Naive B cell (primary cell): ENCODE measurements at regions not wholly inside any gene's neighbourhood (a gene's known extent, or its start where the extent isn't known, plus 50 kb on each side); places are given as distances from the start of the nearest gene placed in this dataset.

Experiments
- ATAC-seq, 2 donors: fragments of 150-1000 bp; cut with Tn5 transposase; 2 replicates each; pipeline ENCODE4 v1.10.0; 2021; ENCODE audit warnings: low read depth in 2 of 2, mild to moderate bottlenecking in 2 of 2, moderate library complexity in 2 of 2
- DNase-seq: peaks from one replicate; pipeline ENCODE4 v3.0.0; 2022
- H3K27ac Mint-ChIP-seq, 6 donors: one replicate each; pipeline ENCODE4 v1.8.0; 2020 to 2022; ENCODE audit warnings: mild to moderate bottlenecking in 6 of 6, mixed read lengths in 6 of 6, moderate library complexity in 5 of 6, inconsistent platforms in 2 of 6
- H3K27me3 Mint-ChIP-seq, 3 donors: one replicate each; pipeline ENCODE4 v1.8.0; 2021 to 2022; ENCODE audit warnings: mixed read lengths in 3 of 3, mild to moderate bottlenecking in 1 of 3
- H3K36me3 Mint-ChIP-seq, 2 donors: one replicate each; pipeline ENCODE4 v1.8.0; 2020 to 2022; ENCODE audit warnings: mixed read lengths in 2 of 2, inconsistent platforms in 1 of 2, mild to moderate bottlenecking in 1 of 2
- H3K4me1 Mint-ChIP-seq, 3 donors: one replicate each; pipeline ENCODE4 v1.8.0; 2020 to 2022; ENCODE audit warnings: mixed read lengths in 3 of 3, inconsistent platforms in 1 of 3, mild to moderate bottlenecking in 1 of 3, moderate library complexity in 1 of 3
- H3K4me3 Mint-ChIP-seq, 8 donors: one replicate each; pipeline ENCODE4 v1.8.0; 2020 to 2022; ENCODE audit warnings: mild to moderate bottlenecking in 8 of 8, mixed read lengths in 8 of 8, moderate library complexity in 8 of 8, inconsistent platforms in 2 of 8
- H3K9me3 Mint-ChIP-seq, 7 donors: one replicate each; pipeline ENCODE4 v1.8.0; 2020 to 2022; ENCODE audit warnings: mixed read lengths in 7 of 7, mild to moderate bottlenecking in 5 of 7, inconsistent platforms in 2 of 7, moderate library complexity in 1 of 7

- DNase-seq (no peak), ATAC-seq (no peak)
- Mint-ChIP-seq H3K9me3 (peaks cover 0 to 11% (median 4%) of the 10 kb centered on the region in 7 donors), H3K4me1 (no peaks in the 10 kb centered on the region), H3K36me3 (no peaks in the 10 kb centered on the region), H3K4me3 (no peak overlapping the region), H3K27ac (no peak overlapping the region), H3K27me3 (no peaks in the 10 kb centered on the region)
Measured at GRCh38 chr16:64641343-64641742, 480.5 kb downstream of the CDH11 start.

- Mint-ChIP-seq H3K4me3 (no peak overlapping the region), H3K36me3 (no peaks in the 10 kb centered on the region), H3K4me1 (no peaks in the 10 kb centered on the region), H3K27ac (no peak overlapping the region), H3K27me3 (no peaks in the 10 kb centered on the region), H3K9me3 (peaks cover 0 to 8% (median 2%) of the 10 kb centered on the region in 7 donors)
- DNase-seq, result no peak
- ATAC-seq, result no peak
Measured at GRCh38 chr16:64638766-64639165, 483.1 kb downstream of the CDH11 start.

DNA sequence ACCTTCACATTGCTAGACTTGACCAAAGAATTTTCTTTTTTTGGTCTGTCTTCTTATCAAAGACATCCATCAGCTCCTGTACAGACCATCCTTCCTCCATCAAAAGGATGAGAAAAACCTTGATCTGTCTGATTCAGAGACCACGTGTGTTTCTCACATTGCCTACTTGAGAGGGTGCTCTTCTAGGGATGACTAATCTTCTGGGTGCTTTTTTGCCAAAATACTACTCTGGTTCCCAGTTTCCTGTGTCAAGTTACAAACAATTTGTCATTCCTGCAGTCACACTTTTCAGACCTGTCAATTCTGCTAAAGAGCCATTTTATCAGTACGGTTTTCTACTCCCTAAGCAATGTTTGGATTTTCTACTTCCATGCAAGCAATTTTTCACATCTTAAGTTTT lies 492.2 kb downstream of the CDH11 start:
- Mint-ChIP-seq H3K4me1 (no peaks in the 10 kb centered on the region), H3K36me3 (no peaks in the 10 kb centered on the region), H3K27me3 (no peaks in the 10 kb centered on the region), H3K27ac (no peak overlapping the region), H3K9me3 (peaks cover 0 to 9% (median 3%) of the 10 kb centered on the region in 7 donors), H3K4me3 (no peak overlapping the region)
- ATAC-seq (no peak), DNase-seq (no peak)

DNA sequence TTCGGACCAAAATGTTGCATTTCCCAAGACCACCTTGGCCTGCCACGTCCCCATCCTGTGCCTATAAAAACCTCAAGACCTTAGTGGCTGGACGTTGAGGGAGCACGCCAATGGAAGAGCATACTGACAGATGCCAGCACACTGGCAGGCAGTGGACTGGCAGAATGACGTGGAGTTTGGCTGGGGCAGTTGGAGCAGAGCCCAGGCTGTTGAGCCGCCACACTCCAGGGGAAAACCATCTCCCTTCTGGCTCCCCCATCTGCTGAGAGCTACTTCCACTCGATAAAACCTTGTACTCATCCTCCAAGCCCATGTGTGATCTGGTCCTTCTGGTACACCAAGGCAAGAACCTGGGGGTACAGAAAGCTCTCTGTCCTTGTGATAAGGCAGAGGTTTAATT lies 494.1 kb downstream of the CDH11 start:
- Mint-ChIP-seq H3K36me3 (no peaks in the 10 kb centered on the region), H3K27ac (no peak overlapping the region), H3K9me3 (peaks cover 0 to 8% (median 3%) of the 10 kb centered on the region in 7 donors), H3K4me3 (no peak overlapping the region), H3K27me3 (no peaks in the 10 kb centered on the region), H3K4me1 (no peaks in the 10 kb centered on the region)
- no peak for ATAC-seq
- DNase-seq, result no peak

- no peaks in the 10 kb centered on the region for H3K27me3 Mint-ChIP-seq
- no peak overlapping the region for H3K4me3 Mint-ChIP-seq
- peaks cover 0 to 11% (median 3%) of the 10 kb centered on the region in 7 donors for H3K9me3 Mint-ChIP-seq
- H3K4me1 Mint-ChIP-seq, result no peaks in the 10 kb centered on the region
- ATAC-seq (no peak), DNase-seq (no peak)
- no peaks in the 10 kb centered on the region for H3K36me3 Mint-ChIP-seq
- H3K27ac Mint-ChIP-seq, result no peak overlapping the region
Measured at GRCh38 chr16:64627288-64627687, 494.6 kb downstream of the CDH11 start.

DNA sequence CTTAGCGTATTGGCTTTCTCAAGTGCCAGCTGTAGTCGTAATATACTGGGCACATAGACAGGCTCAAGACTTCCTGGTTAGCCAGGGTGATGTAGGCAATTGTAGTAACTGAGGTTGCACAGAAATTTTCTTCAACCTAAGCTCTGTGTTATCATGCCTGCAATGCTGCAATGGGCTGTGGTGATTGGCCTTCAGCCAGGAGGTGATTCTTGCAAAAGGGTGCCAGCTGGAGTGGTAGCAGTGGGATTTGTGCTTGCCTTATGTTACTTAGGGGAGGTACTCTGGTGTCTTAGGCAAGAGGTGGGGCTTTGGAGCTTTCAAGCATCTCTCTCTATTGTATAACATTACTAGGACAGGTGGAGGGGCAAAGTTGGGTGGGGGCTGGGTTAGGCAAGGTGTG lies 495.1 kb downstream of the CDH11 start:
- no peaks in the 10 kb centered on the region for H3K27me3 Mint-ChIP-seq
- H3K4me1 Mint-ChIP-seq, result no peaks in the 10 kb centered on the region
- no peaks in the 10 kb centered on the region for H3K36me3 Mint-ChIP-seq
- DNase-seq, result no peak
- H3K4me3 Mint-ChIP-seq, result no peak overlapping the region
- no peak for ATAC-seq
- no peak overlapping the region for H3K27ac Mint-ChIP-seq
- H3K9me3 Mint-ChIP-seq, result peaks cover 0 to 13% (median 3%) of the 10 kb centered on the region in 7 donors

DNA sequence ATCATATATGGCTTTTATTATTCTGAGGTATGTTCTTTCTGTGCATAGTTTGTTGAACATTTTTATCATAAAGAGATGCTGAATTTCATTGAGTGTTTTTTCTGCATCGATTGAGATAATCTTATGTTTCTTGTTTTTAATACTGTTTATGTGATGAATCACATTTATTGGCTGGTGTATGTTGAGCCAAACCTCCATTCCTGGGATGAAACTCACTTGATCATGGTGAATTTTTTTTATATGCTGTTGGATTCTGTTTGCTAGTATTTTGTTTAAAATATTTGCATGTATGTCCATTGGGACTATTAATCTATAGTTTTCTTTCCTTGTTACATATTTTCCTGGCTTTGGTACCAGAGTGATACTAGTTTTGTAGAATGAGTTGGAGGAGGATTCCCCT lies 500.2 kb downstream of the CDH11 start:
- DNase-seq, result no peak
- H3K4me1 Mint-ChIP-seq, result no peaks in the 10 kb centered on the region
- H3K9me3 Mint-ChIP-seq, result peaks cover 1 to 15% (median 5%) of the 10 kb centered on the region in 7 donors
- no peak overlapping the region for H3K4me3 Mint-ChIP-seq
- no peaks in the 10 kb centered on the region for H3K27me3 Mint-ChIP-seq
- H3K27ac Mint-ChIP-seq, result no peak overlapping the region
- ATAC-seq, result no peak
- H3K36me3 Mint-ChIP-seq, result no peaks in the 10 kb centered on the region

GRCh38 chr16:64617836-64618476 lies 503.9 kb downstream of the CDH11 start:
- no peaks in the 10 kb centered on the region for H3K27me3 Mint-ChIP-seq
- H3K9me3 Mint-ChIP-seq, result peaks cover 3 to 29% (median 16%) of the 10 kb centered on the region in 7 donors
- H3K4me3 Mint-ChIP-seq, result no peak overlapping the region
- no peak for ATAC-seq
- H3K36me3 Mint-ChIP-seq, result no peaks in the 10 kb centered on the region
- H3K4me1 Mint-ChIP-seq, result no peaks in the 10 kb centered on the region
- H3K27ac Mint-ChIP-seq, result no peak overlapping the region
- no peak for DNase-seq

GRCh38 chr16:64615630-64616280 lies 506.1 kb downstream of the CDH11 start:
- no peak for DNase-seq
- Mint-ChIP-seq H3K4me1 (no peaks in the 10 kb centered on the region), H3K36me3 (no peaks in the 10 kb centered on the region), H3K9me3 (peaks cover 3 to 36% (median 18%) of the 10 kb centered on the region in 7 donors), H3K4me3 (no peak overlapping the region), H3K27me3 (no peaks in the 10 kb centered on the region), H3K27ac (no peak overlapping the region)
- no peak for ATAC-seq

DNA sequence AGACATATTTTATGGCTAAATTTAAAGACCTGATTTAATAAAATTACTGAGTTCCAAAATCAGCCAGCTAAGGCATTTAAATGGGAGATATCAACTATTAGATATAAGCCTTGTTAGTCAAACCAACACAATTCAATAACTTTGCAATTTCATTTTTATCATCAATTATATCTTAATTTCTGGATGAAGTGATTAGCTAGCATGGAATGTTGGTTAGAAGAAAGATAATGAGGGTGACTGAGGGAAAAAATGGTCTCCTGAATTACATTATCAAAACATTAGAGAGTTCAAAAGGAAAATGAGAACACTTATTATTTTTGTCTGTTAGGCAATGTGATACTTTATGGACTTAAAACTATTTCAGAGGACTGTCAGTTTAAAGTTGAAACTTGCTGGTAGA lies 525.7 kb downstream of the CDH11 start:
- DNase-seq (no peak), ATAC-seq (no peak)
- Mint-ChIP-seq H3K27ac (no peak overlapping the region), H3K4me3 (no peak overlapping the region), H3K27me3 (no peaks in the 10 kb centered on the region), H3K36me3 (no peaks in the 10 kb centered on the region), H3K4me1 (no peaks in the 10 kb centered on the region), H3K9me3 (peaks cover 0 to 4% (median 0%) of the 10 kb centered on the region in 7 donors)

- Mint-ChIP-seq H3K4me1 (no peaks in the 10 kb centered on the region), H3K9me3 (peaks cover 0 to 10% (median 0%) of the 10 kb centered on the region in 7 donors), H3K27me3 (no peaks in the 10 kb centered on the region), H3K27ac (no peak overlapping the region), H3K4me3 (no peak overlapping the region), H3K36me3 (no peaks in the 10 kb centered on the region)
- ATAC-seq, result no peak
- no peak for DNase-seq
Measured at GRCh38 chr16:64590513-64590912, 531.4 kb downstream of the CDH11 start.

DNA sequence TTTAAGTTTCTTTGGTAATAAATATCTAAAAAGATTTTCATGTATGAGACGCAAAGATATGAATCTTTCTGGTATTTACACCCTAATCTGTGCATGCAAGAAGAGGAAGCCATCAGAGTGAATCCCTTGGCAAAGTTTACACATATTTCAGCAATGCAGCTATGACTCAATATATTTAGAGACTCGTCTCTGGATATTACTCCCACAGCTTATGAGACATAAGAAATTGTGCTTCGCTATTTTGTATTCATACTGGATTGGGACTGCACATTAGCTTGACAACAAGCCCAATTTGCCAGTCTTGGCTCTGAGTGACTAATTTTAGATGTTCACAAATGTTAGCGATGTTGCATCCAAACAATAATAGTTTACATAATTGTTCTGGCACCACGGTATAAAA lies 532.0 kb downstream of the CDH11 start:
- H3K27me3 Mint-ChIP-seq, result no peaks in the 10 kb centered on the region
- H3K4me1 Mint-ChIP-seq, result no peaks in the 10 kb centered on the region
- peaks cover 0 to 10% (median 0%) of the 10 kb centered on the region in 7 donors for H3K9me3 Mint-ChIP-seq
- H3K27ac Mint-ChIP-seq, result no peak overlapping the region
- no peak overlapping the region for H3K4me3 Mint-ChIP-seq
- DNase-seq, result no peak
- ATAC-seq, result no peak
- H3K36me3 Mint-ChIP-seq, result no peaks in the 10 kb centered on the region

GRCh38 chr16:64586781-64587180 lies 535.1 kb downstream of the CDH11 start:
- no peak overlapping the region for H3K4me3 Mint-ChIP-seq
- H3K9me3 Mint-ChIP-seq, result peaks cover 0 to 14% (median 0%) of the 10 kb centered on the region in 7 donors
- H3K36me3 Mint-ChIP-seq, result no peaks in the 10 kb centered on the region
- no peaks in the 10 kb centered on the region for H3K4me1 Mint-ChIP-seq
- no peaks in the 10 kb centered on the region for H3K27me3 Mint-ChIP-seq
- ATAC-seq (no peak), DNase-seq (no peak)
- H3K27ac Mint-ChIP-seq, result no peak overlapping the region

GRCh38 chr16:64585367-64585766 lies 536.5 kb downstream of the CDH11 start:
- DNase-seq, result no peak
- H3K4me3 Mint-ChIP-seq, result no peak overlapping the region
- H3K4me1 Mint-ChIP-seq, result no peaks in the 10 kb centered on the region
- no peaks in the 10 kb centered on the region for H3K36me3 Mint-ChIP-seq
- H3K9me3 Mint-ChIP-seq, result peaks cover 0 to 14% (median 3%) of the 10 kb centered on the region in 7 donors
- no peaks in the 10 kb centered on the region for H3K27me3 Mint-ChIP-seq
- H3K27ac Mint-ChIP-seq, result no peak overlapping the region
- no peak for ATAC-seq
